Activated naive CD4-positive, alpha-beta T cell treated with anti-CD3 and anti-CD28 coated beads, Interleukin-2, amount 50 U/mL, for 16 hours (primary cell): ENCODE measurements at regions not wholly inside any gene's neighbourhood (a gene's known extent, or its start where the extent isn't known, plus 50 kb on each side); places are given as distances from the start of the nearest gene placed in this dataset.

Source experiments
- DNase-seq: peaks from one replicate; pipeline ENCODE4 v3.0.0-alpha.2; 2020

DNA sequence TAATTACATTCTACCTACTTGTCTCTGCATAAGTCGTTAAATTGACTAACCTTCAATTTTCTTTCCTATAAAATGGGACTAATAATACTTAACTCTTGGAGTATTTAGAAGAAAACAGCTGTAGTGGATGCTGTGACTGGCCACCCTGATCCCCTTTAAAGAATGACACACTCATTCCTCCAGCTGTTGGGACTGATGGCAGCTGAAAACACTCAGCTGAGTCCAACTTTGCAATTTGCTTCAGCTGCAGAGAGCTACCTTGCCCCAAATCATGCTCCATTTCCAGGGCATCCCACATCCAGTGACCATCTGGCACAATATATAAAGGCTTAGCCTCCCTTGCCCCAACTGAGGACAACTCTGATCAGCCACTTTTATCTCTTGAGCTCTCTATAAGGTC, 89.1 kb downstream of the MID1IP1 start:
- DNase-seq, result no peak

GRCh38 chrX:38890963-38891362, 89.7 kb downstream of the MID1IP1 start:
- no peak for DNase-seq

DNA sequence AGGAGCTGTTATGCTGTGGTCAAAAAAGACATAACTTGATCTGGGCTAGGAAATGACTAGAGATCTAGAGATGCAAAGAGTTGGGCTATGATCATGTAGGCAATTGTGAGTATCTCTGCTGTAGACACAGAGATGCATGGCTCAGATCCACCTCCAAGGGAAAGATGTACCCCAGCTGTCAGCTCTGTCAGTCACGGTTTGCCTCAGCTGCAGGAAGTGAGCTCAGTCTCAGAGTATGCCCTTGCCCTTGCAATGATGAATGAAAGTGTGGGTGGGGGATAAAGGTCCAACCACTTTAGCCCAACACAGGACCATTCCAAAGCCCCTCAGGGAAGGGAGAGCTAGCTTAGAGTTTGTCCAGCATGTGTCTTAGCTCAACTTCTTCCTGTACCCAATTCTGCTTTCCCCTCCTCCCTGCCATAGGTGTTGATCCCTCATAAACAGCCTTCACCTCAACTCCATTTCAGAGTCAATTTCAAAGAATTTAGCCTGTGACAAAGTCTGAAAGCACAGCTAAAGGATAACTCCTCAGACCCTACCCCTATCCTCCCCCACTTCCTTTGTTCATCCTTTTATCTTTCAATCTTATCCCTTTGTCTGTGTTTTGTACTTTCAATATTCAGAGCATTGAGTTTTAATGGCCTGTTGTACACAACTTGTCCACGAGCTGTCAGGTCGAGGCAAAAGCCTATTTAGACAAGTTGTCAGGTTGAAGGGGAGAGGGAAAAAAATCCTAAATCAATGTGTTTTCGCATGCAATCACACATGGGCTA, 90.6 kb downstream of the MID1IP1 start:
- no peak for DNase-seq

DNA sequence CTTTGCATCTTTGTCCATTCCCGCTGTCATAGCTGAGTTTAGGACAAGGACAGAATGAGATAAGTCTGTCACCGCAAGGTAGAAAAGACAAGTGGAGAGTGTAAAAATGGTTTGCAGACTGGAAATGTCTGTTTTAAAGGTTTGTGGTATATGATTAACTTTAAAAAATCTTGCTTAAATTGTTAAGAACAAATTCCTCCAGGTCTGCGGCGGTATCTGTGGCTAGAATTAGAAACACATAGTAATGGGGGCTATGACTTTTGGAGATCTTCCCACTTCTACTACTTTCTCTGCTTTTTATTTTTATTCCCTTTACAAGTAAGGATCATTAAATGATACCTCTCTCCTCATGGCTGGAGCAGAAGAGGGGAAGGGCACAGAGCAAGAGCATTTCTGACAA, 92.2 kb downstream of the MID1IP1 start:
- DNase-seq, result no peak

DNA sequence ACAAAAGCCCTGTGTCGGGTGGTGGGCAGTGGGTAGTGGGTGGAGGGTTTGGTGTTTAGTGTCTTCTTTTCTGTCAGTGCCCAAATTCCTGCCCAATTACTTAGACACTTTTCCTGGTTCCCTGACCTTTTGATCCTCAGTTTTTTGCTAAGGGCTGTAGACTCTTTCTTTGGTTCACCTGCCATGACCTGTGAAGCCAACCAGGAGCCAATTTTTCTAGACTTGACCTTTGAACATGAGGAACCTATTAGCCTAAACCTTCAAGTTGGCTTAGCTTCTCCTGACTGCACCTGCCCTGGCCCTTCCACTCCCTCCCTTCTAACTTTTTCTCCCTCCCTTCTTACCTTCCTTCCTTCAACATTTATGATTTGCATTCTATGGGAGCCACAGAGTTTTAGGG, 94.5 kb downstream of the MID1IP1 start:
- no peak for DNase-seq

DNA sequence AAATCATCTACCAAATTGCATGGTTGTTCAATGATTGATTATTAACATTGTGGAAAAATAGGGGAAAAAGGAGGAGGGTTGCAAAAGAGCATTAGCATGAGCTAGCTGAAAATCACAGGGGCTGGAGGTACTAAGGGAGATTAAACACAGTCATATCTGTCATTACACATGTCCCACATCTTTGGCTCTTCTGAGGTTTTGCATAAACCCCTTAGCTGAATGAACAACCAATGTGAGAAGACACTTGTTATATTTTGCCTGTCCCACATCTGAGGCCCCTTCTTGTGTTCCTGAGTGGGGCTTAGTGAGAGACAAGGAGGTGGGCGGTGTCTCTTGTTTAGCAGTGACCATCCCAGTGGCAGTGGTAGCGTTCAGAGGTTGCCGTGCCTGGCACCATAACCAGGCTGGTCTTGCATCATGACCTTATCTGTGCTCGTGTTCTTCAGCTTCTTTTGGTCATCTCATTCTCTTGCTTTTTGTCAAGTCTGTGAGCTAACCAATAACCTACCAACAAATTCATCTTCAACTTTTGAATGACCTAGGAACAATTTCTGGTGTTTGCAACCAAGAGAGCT, 95.6 kb downstream of the MID1IP1 start:
- DNase-seq, result no peak

DNA sequence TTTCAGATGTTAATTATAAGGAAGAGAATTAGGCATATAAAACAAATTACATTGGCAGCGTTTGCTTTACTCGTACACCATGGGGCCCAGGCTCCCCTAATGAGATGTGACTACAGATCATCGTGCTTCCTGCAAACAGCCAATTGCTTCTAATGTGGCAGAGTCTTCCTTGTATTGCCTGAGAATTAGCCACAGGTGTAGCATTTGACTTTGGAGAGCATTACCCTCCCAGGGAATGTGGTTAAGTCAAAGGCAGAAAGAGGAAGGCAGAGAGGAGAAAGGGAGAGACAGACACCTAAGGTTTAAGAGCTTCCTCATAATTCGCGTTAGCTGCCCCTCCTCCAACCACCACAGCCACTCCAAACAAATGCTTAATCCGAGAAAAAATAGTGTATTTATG, 97.0 kb downstream of the MID1IP1 start:
- no peak for DNase-seq

- no peak for DNase-seq
Observed at GRCh38 chrX:38899650-38900049, 98.4 kb downstream of the MID1IP1 start.

DNA sequence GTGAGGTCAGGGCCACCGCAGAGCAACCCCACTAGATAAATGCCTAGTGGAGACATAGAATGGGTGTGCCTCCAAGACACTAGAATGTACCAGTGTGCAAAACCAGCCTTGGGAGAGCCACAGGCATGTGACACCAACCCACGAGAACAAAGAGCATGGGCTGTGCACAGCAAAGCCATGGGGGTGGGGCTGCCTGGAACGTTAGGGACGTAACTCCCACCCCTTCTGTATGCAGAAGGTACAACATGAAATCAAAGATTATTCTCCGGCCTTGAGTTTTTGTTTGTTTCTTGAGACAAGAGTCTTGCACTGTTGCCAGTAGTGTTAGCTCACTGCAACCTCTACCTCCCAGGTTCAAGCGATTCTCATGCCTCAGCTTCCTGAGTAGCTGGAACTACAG, 99.5 kb downstream of the MID1IP1 start:
- no peak for DNase-seq

- no peak for DNase-seq
Observed at GRCh38 chrX:38902972-38903492, 101.8 kb downstream of the MID1IP1 start.

GRCh38 chrX:38916801-38917200, 115.5 kb downstream of the MID1IP1 start:
- DNase-seq, result no peak

DNA sequence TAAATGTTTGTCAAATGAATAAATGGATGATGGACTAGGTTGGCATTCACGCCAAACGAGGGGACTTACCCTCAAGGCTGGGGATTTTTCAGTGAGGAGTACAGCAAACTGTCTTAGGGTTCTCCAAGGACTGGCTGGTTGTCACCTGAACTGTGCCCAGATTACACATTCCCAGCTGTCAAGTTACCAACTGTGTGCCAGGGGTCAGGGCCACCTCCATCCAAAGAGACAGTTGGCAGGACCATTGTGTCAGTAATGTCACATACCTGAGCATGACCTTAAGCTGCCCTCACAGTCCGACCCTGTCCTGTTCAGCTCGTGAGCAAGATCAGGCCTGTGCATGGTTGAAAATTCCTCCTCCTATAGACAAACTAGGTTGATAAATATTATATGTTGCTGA, 116.7 kb downstream of the MID1IP1 start:
- no peak for DNase-seq

DNA sequence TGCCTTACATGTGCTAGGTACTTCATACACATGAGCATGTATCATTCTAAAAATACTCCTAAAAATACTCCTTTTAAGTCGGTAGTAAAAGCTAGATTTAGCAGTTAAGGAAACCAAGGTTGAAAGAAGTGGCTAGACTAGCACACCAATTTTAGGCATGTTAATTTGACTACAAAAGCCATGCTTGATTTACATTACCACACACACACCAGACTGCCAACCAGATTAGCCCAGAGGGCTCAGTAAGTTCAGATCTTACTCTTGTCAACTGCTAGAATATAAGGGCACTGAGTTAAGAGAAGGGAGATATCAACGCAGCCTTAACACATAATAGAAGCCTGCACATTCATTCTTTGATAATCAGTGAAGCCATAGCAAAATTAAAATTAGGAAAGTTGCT, 117.9 kb downstream of the MID1IP1 start:
- DNase-seq, result no peak

DNA sequence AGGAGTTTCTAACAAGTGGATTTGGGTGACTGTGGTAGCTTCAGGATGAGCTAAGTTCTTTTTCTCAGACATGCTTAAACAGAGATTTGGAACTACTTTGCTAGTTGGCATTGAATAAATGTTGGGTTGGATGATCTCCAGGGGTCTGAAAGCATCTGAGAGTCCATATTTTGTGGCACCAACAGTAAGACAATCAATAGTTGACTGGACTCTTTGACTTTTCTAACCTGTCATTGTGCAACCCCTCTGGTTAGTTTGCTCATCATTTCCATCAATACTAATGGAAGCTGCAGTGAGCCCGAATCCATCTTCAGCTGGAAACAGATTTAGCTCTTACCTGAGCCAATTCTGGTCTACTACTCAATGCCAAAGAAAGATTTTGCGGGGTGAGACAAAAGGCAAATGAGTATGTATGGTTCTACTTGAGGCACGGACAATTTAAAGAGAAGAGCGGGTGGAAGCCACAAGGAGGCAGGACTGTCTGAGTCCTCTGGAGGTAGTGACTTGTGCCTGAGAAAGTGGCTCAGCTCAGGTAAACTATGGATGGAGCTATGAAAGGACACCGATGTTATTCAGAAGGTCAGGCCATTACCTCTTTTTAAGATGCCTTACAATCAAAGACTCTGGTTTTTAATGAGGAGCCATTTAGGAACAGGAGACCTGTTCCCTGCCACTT, 118.7 kb downstream of the MID1IP1 start:
- no peak for DNase-seq

- DNase-seq, result no peak
Observed at GRCh38 chrX:38923451-38923969, 122.3 kb downstream of the MID1IP1 start.

GRCh38 chrX:38927592-38927991, 126.3 kb downstream of the MID1IP1 start:
- no peak for DNase-seq

DNA sequence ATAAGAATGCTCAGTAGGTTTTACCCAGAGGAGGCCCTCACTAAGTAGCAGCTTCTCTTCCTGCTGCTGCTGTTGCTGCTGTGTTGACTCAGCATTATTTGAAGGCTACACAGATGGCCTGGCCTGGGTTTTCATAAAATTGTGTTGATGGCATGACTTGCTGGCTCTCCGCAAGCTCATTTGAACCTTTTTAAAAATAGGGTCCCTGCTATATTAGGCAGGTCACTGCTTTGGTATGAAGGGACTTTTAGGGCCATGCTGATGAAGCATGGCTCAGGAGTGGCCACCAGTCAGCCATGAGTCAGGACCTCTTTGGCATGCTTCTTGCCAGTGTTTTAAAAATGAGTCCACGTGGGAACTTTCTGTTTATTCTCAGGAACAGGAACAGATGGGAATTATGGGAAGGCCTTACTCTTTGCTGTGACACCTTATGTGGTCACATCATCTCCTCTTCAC, 128.7 kb downstream of the MID1IP1 start:
- DNase-seq, result no peak

DNA sequence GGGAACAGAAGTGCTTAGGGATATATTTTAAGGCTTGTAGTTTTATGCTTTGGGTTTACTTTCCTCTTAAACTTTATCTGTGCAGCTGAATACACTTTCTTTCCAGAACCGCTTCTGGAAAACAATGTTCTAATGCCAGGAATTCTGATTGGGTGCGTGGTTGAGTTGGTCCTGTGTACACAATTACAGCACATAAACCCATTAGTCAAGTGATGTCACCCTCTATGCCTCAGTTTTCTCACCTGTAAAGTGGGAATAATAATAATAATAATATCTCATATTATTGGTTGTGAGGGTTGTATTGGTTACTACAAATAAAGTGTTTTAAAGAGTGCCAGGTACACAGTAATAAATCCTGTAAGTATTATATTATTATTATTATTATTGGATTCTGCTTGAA, 129.2 kb downstream of the MID1IP1 start:
- no peak for DNase-seq

GRCh38 chrX:38935561-38935960, 134.3 kb downstream of the MID1IP1 start:
- no peak for DNase-seq

DNA sequence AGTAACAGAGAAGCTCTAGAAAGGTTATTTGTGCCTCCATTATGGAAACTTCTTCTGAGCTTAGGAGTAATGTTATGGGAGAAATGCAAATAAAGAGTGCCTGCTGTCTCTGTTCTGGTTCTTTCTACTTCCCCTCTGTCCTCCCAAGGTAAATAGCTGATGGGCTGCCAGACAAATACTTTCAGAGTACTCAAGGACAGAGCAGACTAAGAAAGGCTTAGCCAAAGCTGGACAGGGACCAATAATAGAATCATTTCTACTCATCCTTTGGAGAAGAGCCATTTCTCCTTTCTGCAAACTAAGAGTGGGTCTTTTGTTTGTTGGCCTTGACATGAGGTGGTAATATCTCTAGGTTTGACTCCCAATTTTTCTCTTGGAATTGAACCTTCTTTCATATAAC, 136.1 kb downstream of the MID1IP1 start:
- no peak for DNase-seq

- no peak for DNase-seq
Observed at GRCh38 chrX:38937926-38938325, 136.7 kb downstream of the MID1IP1 start.

DNA sequence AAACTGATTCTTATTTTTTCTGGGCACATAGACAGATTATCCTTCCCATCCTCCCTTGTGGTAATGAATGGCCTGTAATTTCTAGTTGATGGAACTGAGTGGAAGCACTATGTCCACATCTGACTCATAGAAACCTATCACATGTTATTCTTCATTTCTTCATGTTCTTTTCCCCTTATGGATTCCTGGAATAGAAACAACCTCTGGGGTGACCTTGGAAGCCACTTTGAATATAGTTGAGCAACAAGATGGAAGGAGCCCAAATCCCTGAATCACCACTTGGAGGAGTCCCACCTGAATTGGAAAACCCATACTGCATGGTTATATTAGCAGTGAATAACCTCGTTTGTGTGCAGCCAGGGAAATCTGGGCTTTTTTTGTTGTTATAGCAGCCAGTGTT, 137.8 kb downstream of the MID1IP1 start:
- DNase-seq, result no peak

GRCh38 chrX:38940547-38940946, 139.3 kb downstream of the MID1IP1 start:
- no peak for DNase-seq

- DNase-seq, result no peak
Observed at GRCh38 chrX:38941675-38942074, 140.4 kb downstream of the MID1IP1 start.
